HG03442 (cell line): ENCODE measurements at regions not wholly inside any gene's neighbourhood (a gene's known extent, or its start where the extent isn't known, plus 50 kb on each side); places are given as distances from the start of the nearest gene placed in this dataset.

ENCODE experiments used
- ATAC-seq: cut with Tn5 transposase; IDR thresholded peaks from one replicate; pipeline ENCODE4 v1.9.1; 2021; ENCODE audit warnings: mild to moderate bottlenecking, moderate library complexity; ENCODE audit not compliant: unreplicated experiment

- no peak for ATAC-seq
Observed at GRCh38 chr2:186433777-186434432, 52.2 kb upstream of the ZC3H15 start.
